ENCODE measurements at regions not wholly inside any gene's neighbourhood (a gene's known extent, or its start where the extent isn't known, plus 50 kb on each side); places are given as distances from the start of the nearest gene placed in this dataset.
A peak's percentile ranks its signal among the peaks of the same experiment; 100 is the strongest.

- TF ChIP-seq CTCF (conservative IDR thresholded peaks at IDR 0.05) = no peak
- no peak overlapping the region for H3K27ac Mint-ChIP-seq
- H3K36me3 Mint-ChIP-seq = no peaks in the 10 kb centered on the region
- H3K4me3 Mint-ChIP-seq = no peak overlapping the region
- DNase-seq (ENCODE audit: extremely low spot score, unreplicated experiment) = no peak
- H3K4me1 Mint-ChIP-seq (ENCODE audit: unreplicated experiment) = no peaks in the 10 kb centered on the region
- H3K27me3 Mint-ChIP-seq = no peaks in the 10 kb centered on the region
- H3K9me3 Mint-ChIP-seq = peaks cover 16% of the 10 kb centered on the region
These were observed 69.2 kb upstream of the TBC1D5 start for GRCh38 chr3:17811646-17812045.

- Mint-ChIP-seq H3K4me3 (no peak overlapping the region), H3K27me3 (no peaks in the 10 kb centered on the region), H3K4me1 (ENCODE audit: unreplicated experiment) (no peaks in the 10 kb centered on the region), H3K27ac (no peak overlapping the region), H3K36me3 (no peaks in the 10 kb centered on the region), H3K9me3 (peaks cover 11% of the 10 kb centered on the region)
- no peak for DNase-seq (ENCODE audit: extremely low spot score, unreplicated experiment)
- TF ChIP-seq CTCF (conservative IDR thresholded peaks at IDR 0.05) = no peak
These were observed 68.3 kb upstream of the TBC1D5 start for GRCh38 chr3:17810759-17811158.

- no peaks in the 10 kb centered on the region for H3K27me3 Mint-ChIP-seq
- no peak overlapping the region for H3K27ac Mint-ChIP-seq
These were observed 66.6 kb upstream of the TBC1D5 start for GRCh38 chr3:17808994-17809393.

GRCh38 chr3:17806876-17807275 is 64.4 kb upstream of the TBC1D5 start:
- no peaks in the 10 kb centered on the region for H3K27me3 Mint-ChIP-seq
- TF ChIP-seq CTCF (conservative IDR thresholded peaks at IDR 0.05) = no peak
- no peak overlapping the region for H3K4me3 Mint-ChIP-seq
- H3K36me3 Mint-ChIP-seq = no peaks in the 10 kb centered on the region
- no peak for DNase-seq (ENCODE audit: extremely low spot score, unreplicated experiment)
- H3K27ac Mint-ChIP-seq = peak overlapping the region; percentile 2
- peaks cover 5% of the 10 kb centered on the region for H3K9me3 Mint-ChIP-seq
- H3K4me1 Mint-ChIP-seq (ENCODE audit: unreplicated experiment) = no peaks in the 10 kb centered on the region

More at GRCh38 chr3:17808994-17809393, 66.6 kb upstream of the TBC1D5 start:
- Mint-ChIP-seq H3K4me3 (no peak overlapping the region), H3K4me1 (ENCODE audit: unreplicated experiment) (no peaks in the 10 kb centered on the region), H3K36me3 (no peaks in the 10 kb centered on the region), H3K9me3 (peaks cover 11% of the 10 kb centered on the region)
- no peak for DNase-seq (ENCODE audit: extremely low spot score, unreplicated experiment)
- no peak for TF ChIP-seq CTCF (conservative IDR thresholded peaks at IDR 0.05)

GRCh38 chr3:17806201-17806600 is 63.8 kb upstream of the TBC1D5 start:
- H3K4me1 Mint-ChIP-seq (ENCODE audit: unreplicated experiment) = no peaks in the 10 kb centered on the region
- DNase-seq (ENCODE audit: extremely low spot score, unreplicated experiment) = no peak
- H3K36me3 Mint-ChIP-seq = no peaks in the 10 kb centered on the region
- no peaks in the 10 kb centered on the region for H3K27me3 Mint-ChIP-seq
- peaks cover 5% of the 10 kb centered on the region for H3K9me3 Mint-ChIP-seq
- H3K27ac Mint-ChIP-seq = no peak overlapping the region
- TF ChIP-seq CTCF (conservative IDR thresholded peaks at IDR 0.05) = no peak
- H3K4me3 Mint-ChIP-seq = no peak overlapping the region

GRCh38 chr3:17805461-17805940 is 63.1 kb upstream of the TBC1D5 start:
- DNase-seq (ENCODE audit: extremely low spot score, unreplicated experiment) = no peak
- no peaks in the 10 kb centered on the region for H3K27me3 Mint-ChIP-seq
- no peak for TF ChIP-seq CTCF (conservative IDR thresholded peaks at IDR 0.05)
- no peak overlapping the region for H3K4me3 Mint-ChIP-seq
- H3K36me3 Mint-ChIP-seq = no peaks in the 10 kb centered on the region
- no peak overlapping the region for H3K27ac Mint-ChIP-seq
- H3K9me3 Mint-ChIP-seq = peaks cover under 1% of the 10 kb centered on the region
- no peaks in the 10 kb centered on the region for H3K4me1 Mint-ChIP-seq (ENCODE audit: unreplicated experiment)
